ENCODE measurements at regions not wholly inside any gene's neighbourhood (a gene's known extent, or its start where the extent isn't known, plus 50 kb on each side); places are given as distances from the start of the nearest gene placed in this dataset.

DNA sequence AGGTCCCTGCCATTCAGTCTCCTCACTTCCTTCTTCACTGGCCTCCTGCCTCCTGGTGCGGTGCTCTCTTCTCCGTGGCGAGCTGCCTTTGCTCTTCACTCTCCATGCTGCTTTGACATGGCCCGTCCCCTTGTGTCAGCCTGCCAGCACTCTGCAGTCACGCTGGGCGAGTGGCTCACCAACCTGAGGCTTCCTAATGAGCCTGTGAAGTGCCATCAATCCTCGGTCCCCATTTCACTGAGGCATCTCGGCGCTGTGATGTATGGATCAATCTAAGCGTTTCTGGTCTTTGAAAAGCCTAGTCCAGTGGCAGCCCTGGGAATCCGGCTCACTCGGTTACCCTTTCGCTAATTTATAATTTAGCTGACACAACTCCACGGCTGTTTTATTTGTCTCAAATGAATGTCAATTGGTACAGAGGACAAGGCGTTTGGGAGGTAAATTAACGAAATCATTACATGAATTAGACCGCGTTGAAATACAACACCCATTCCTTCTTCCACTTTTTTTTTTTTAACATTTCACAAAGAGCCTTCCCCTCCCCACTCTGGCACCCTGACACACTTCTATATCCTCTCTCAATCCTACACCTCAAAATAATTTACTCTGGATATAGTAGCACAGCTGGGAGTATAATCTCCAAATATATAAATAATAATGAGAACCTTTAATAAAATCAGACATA is 610.7 kb downstream of the TMEM114 start:
- Histone ChIP-seq H3K27ac (ENCODE audit: low read depth in 2 of 2, low read length in 2 of 2) (no peak overlapping the region), H3K9ac (ENCODE audit: low read depth in 1 of 2, low read length in 2 of 2) (no peak overlapping the region), H3K9me3 (ENCODE audit: control insufficient read depth in 2 of 2, low read length in 2 of 2) (no peaks in the 10 kb centered on the region), H3K4me1 (ENCODE audit: control insufficient read depth in 2 of 2, insufficient read depth in 2 of 2, low read length in 2 of 2) (no peaks in the 10 kb centered on the region), H3K27me3 (ENCODE audit: control insufficient read depth in 2 of 2, insufficient read depth in 2 of 2, low read length in 2 of 2) (no peaks in the 10 kb centered on the region), H3K36me3 (ENCODE audit: control insufficient read depth in 2 of 2, insufficient read depth in 2 of 2, low read length in 2 of 2) (no peaks in the 10 kb centered on the region), H3K4me3 (ENCODE audit: low read length in 2 of 2) (no peak overlapping the region)

DNA sequence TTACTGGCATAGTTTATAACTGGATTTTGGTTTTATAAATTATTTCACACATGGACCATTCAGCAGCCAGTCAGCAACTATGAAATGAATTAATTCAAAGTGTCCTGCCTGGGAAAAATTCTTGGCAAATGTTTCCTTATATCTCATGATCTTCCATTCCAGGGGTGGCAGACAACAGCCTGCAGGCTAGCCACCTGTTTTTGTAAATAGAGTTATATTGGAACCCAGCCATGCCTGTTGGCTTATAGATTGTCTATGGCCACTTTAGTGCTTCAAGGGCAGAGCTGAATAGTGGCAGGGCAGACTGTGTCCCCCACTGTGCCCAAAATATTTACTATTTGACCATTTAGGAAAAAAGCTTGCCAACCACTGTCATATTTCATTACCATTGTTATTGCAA is 613.7 kb downstream of the TMEM114 start:
- H3K4me1 ChIP-seq (ENCODE audit: control insufficient read depth in 2 of 2, insufficient read depth in 2 of 2, low read length in 2 of 2) = no peaks in the 10 kb centered on the region
- H3K9me3 ChIP-seq (ENCODE audit: control insufficient read depth in 2 of 2, low read length in 2 of 2) = no peaks in the 10 kb centered on the region
- no peaks in the 10 kb centered on the region for H3K27me3 ChIP-seq (ENCODE audit: control insufficient read depth in 2 of 2, insufficient read depth in 2 of 2, low read length in 2 of 2)
- no peak overlapping the region for H3K9ac ChIP-seq (ENCODE audit: low read depth in 1 of 2, low read length in 2 of 2)
- no peaks in the 10 kb centered on the region for H3K36me3 ChIP-seq (ENCODE audit: control insufficient read depth in 2 of 2, insufficient read depth in 2 of 2, low read length in 2 of 2)
- no peak overlapping the region for H3K27ac ChIP-seq (ENCODE audit: low read depth in 2 of 2, low read length in 2 of 2)
- H3K4me3 ChIP-seq (ENCODE audit: low read length in 2 of 2) = no peak overlapping the region

DNA sequence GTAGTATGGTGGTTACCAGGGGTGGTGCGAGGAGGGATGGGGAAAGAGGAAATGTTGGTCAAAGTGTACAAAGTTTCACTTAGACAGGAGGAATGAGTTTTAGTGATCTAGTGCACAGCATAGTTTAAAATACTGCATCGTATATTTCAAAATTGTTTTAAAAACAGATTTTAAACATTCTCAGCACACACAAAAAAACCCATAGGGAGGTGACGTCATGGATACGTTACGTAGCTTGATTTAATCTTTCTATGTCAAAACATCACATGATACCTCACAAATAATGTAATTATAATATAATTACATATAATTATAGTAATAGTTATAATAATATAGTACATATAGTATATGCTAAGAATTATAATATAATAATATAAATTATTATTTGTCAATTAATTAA is 614.2 kb downstream of the TMEM114 start:
- no peaks in the 10 kb centered on the region for H3K4me1 ChIP-seq (ENCODE audit: control insufficient read depth in 2 of 2, insufficient read depth in 2 of 2, low read length in 2 of 2)
- no peaks in the 10 kb centered on the region for H3K36me3 ChIP-seq (ENCODE audit: control insufficient read depth in 2 of 2, insufficient read depth in 2 of 2, low read length in 2 of 2)
- H3K9me3 ChIP-seq (ENCODE audit: control insufficient read depth in 2 of 2, low read length in 2 of 2) = no peaks in the 10 kb centered on the region

DNA sequence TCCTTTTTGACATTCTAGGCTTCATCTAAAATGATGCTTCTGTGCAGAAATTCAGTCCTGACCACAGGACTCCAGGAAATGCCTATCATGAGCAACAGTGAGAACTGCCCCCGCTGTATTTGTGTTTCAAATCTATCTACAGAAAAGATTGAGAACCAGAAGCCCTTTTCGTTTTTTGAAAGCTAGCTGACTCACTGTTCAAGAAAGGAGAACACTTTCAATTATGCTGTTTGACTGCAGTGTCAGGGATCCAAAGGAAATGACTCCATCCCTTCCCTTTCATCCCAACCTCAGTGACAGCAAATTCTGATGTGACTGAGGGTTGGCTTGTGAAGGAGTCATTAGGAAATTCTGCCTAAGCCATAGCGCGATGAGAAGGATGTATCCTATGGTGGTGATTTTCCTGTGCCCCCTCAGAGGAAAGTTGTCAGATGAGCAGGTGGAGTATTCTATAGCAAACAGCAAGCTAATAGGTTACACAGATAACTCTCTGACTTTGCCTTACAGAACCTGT is 622.3 kb downstream of the TMEM114 start:
- no peak overlapping the region for H3K4me3 ChIP-seq (ENCODE audit: low read length in 2 of 2)
- H3K9me3 ChIP-seq (ENCODE audit: control insufficient read depth in 2 of 2, low read length in 2 of 2) = no peaks in the 10 kb centered on the region
- H3K36me3 ChIP-seq (ENCODE audit: control insufficient read depth in 2 of 2, insufficient read depth in 2 of 2, low read length in 2 of 2) = no peaks in the 10 kb centered on the region

More for the DNA sequence above, 614.2 kb downstream of the TMEM114 start:
- no peaks in the 10 kb centered on the region for H3K27me3 ChIP-seq (ENCODE audit: control insufficient read depth in 2 of 2, insufficient read depth in 2 of 2, low read length in 2 of 2)
- H3K4me3 ChIP-seq (ENCODE audit: low read length in 2 of 2) = no peak overlapping the region
- no peak overlapping the region for H3K27ac ChIP-seq (ENCODE audit: low read depth in 2 of 2, low read length in 2 of 2)
- H3K9ac ChIP-seq (ENCODE audit: low read depth in 1 of 2, low read length in 2 of 2) = no peak overlapping the region

DNA sequence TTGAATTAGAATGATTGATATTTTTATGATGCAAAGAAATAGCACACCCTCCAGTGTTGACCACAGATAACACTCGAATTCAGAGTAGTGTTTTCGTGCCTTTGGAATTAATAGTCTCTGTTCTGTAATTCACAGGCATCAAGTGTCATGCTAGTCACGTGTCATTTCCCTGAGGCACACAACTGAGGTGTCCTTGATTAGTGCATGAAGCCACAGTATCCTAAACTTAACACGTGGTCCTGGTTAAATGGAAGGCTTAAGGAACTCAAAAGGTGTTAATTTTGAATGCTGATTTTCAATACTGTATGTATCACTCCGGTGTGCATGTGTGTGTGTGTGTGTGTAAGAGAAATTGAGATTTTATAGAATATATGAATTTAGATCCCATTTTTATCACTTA is 625.6 kb downstream of the TMEM114 start:
- Histone ChIP-seq H3K9me3 (ENCODE audit: control insufficient read depth in 2 of 2, low read length in 2 of 2) (no peaks in the 10 kb centered on the region), H3K27me3 (ENCODE audit: control insufficient read depth in 2 of 2, insufficient read depth in 2 of 2, low read length in 2 of 2) (no peaks in the 10 kb centered on the region), H3K9ac (ENCODE audit: low read depth in 1 of 2, low read length in 2 of 2) (no peak overlapping the region), H3K27ac (ENCODE audit: low read depth in 2 of 2, low read length in 2 of 2) (no peak overlapping the region), H3K4me1 (ENCODE audit: control insufficient read depth in 2 of 2, insufficient read depth in 2 of 2, low read length in 2 of 2) (no peaks in the 10 kb centered on the region), H3K36me3 (ENCODE audit: control insufficient read depth in 2 of 2, insufficient read depth in 2 of 2, low read length in 2 of 2) (no peaks in the 10 kb centered on the region), H3K4me3 (ENCODE audit: low read length in 2 of 2) (no peak overlapping the region)

More for the DNA sequence above, 622.3 kb downstream of the TMEM114 start:
- no peaks in the 10 kb centered on the region for H3K27me3 ChIP-seq (ENCODE audit: control insufficient read depth in 2 of 2, insufficient read depth in 2 of 2, low read length in 2 of 2)
- no peak overlapping the region for H3K27ac ChIP-seq (ENCODE audit: low read depth in 2 of 2, low read length in 2 of 2)
- H3K9ac ChIP-seq (ENCODE audit: low read depth in 1 of 2, low read length in 2 of 2) = no peak overlapping the region
- no peaks in the 10 kb centered on the region for H3K4me1 ChIP-seq (ENCODE audit: control insufficient read depth in 2 of 2, insufficient read depth in 2 of 2, low read length in 2 of 2)

DNA sequence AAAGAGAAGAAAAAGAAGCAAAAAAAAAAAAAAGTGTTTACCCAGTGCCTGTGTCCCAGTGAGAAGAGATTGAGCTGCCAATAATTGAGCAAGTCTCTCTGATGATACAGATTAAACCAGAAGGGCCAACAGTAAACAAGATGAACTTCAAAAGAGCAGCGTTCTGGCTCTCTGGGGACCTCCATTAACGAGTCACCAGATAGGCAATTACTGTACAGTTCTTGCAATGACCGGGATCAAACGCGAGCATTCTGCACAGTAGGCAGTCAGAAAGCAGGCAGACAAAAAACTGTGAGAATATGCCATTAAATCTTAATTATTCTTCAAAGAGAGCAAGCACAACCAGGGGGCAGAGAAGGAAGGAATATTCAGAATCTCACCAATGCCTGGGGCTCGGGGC is 626.1 kb downstream of the TMEM114 start:
- no peak overlapping the region for H3K4me3 ChIP-seq (ENCODE audit: low read length in 2 of 2)
- no peaks in the 10 kb centered on the region for H3K27me3 ChIP-seq (ENCODE audit: control insufficient read depth in 2 of 2, insufficient read depth in 2 of 2, low read length in 2 of 2)
- H3K4me1 ChIP-seq (ENCODE audit: control insufficient read depth in 2 of 2, insufficient read depth in 2 of 2, low read length in 2 of 2) = no peaks in the 10 kb centered on the region
- no peaks in the 10 kb centered on the region for H3K9me3 ChIP-seq (ENCODE audit: control insufficient read depth in 2 of 2, low read length in 2 of 2)
- H3K36me3 ChIP-seq (ENCODE audit: control insufficient read depth in 2 of 2, insufficient read depth in 2 of 2, low read length in 2 of 2) = no peaks in the 10 kb centered on the region
- no peak overlapping the region for H3K9ac ChIP-seq (ENCODE audit: low read depth in 1 of 2, low read length in 2 of 2)
- no peak overlapping the region for H3K27ac ChIP-seq (ENCODE audit: low read depth in 2 of 2, low read length in 2 of 2)

DNA sequence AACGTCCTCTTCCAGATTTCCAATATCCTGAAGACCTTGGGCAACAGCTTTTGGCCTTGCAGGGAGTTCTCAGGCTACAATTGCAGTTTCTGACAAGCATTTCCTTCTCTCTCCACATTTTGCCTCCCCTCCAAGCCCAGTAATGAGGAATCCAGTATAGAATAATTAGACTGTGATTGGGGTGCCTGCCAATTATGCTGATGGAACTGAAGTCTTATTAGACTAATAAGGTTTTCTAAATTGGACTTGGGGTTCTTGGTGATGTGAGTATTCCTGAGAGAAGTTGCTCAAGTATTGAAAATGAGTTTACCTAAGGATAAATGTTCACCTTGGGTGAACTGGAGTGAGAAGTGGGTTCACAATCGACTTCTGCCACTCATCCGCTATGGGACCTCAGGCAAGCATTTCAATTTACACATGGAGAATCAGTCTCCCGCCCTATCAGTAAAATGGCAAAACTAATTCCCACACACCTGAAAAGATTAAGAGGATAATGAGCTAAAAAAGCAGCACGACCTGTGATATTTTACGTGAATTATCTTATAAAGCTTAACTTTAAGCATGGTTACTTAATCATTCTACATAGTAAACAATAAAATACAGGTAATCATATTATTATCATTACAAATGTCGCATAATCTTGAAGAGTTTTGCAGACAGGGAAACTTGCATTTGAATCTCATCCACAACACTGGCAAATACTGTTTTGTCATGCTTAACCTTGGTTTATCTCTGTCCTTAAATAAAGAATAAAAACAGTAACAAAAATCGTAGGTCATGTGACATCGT is 628.0 kb downstream of the TMEM114 start:
- H3K36me3 ChIP-seq (ENCODE audit: control insufficient read depth in 2 of 2, insufficient read depth in 2 of 2, low read length in 2 of 2) = no peaks in the 10 kb centered on the region
- no peak overlapping the region for H3K27ac ChIP-seq (ENCODE audit: low read depth in 2 of 2, low read length in 2 of 2)
- H3K4me3 ChIP-seq (ENCODE audit: low read length in 2 of 2) = no peak overlapping the region
- H3K9ac ChIP-seq (ENCODE audit: low read depth in 1 of 2, low read length in 2 of 2) = no peak overlapping the region
- no peaks in the 10 kb centered on the region for H3K4me1 ChIP-seq (ENCODE audit: control insufficient read depth in 2 of 2, insufficient read depth in 2 of 2, low read length in 2 of 2)
- no peaks in the 10 kb centered on the region for H3K9me3 ChIP-seq (ENCODE audit: control insufficient read depth in 2 of 2, low read length in 2 of 2)
- H3K27me3 ChIP-seq (ENCODE audit: control insufficient read depth in 2 of 2, insufficient read depth in 2 of 2, low read length in 2 of 2) = no peaks in the 10 kb centered on the region

DNA sequence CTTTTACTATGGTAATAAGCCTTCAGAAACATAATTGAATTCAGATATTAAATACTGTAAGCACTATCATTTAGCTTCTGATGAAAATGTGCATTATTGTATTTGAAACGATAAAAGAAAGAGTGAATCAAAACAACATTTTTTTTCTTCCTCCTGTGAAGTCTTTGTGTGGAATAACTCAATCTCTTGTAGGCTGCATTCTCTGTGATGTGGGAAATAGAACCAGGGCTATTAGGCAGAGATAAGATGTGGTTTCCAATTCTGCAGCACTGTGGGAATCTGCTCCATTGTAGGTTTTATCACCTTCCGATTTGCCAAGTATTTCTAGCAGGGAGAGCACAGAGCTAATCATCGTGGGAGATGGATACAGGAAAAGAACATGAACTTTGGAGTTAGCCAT is 624.5 kb downstream of the RBFOX1 start:
- Histone ChIP-seq H3K36me3 (ENCODE audit: control insufficient read depth in 2 of 2, insufficient read depth in 2 of 2, low read length in 2 of 2) (no peaks in the 10 kb centered on the region), H3K9ac (ENCODE audit: low read depth in 1 of 2, low read length in 2 of 2) (no peak overlapping the region), H3K27me3 (ENCODE audit: control insufficient read depth in 2 of 2, insufficient read depth in 2 of 2, low read length in 2 of 2) (no peaks in the 10 kb centered on the region), H3K9me3 (ENCODE audit: control insufficient read depth in 2 of 2, low read length in 2 of 2) (no peaks in the 10 kb centered on the region), H3K27ac (ENCODE audit: low read depth in 2 of 2, low read length in 2 of 2) (no peak overlapping the region), H3K4me1 (ENCODE audit: control insufficient read depth in 2 of 2, insufficient read depth in 2 of 2, low read length in 2 of 2) (no peaks in the 10 kb centered on the region), H3K4me3 (ENCODE audit: low read length in 2 of 2) (no peak overlapping the region)

DNA sequence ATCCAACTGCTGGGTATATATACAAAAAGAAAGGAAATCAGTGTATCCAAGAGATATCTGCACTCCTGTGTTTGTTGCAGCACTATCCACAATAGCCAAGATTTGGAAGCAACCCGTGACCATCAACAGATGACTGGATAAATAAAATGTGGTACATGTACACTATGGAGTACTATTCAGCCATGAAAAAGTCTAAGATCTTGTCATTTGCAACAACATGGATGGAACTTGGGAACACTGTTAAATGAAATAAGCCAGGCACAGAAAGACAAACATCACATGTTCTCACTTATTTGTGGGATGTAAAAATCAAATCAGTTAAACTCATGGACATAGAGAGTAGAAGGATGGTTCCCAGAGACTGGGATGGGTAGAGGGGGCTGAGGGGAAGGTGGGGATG is 620.7 kb downstream of the RBFOX1 start:
- H3K4me1 ChIP-seq (ENCODE audit: control insufficient read depth in 2 of 2, insufficient read depth in 2 of 2, low read length in 2 of 2) = no peaks in the 10 kb centered on the region
- H3K9ac ChIP-seq (ENCODE audit: low read depth in 1 of 2, low read length in 2 of 2) = no peak overlapping the region
- no peaks in the 10 kb centered on the region for H3K27me3 ChIP-seq (ENCODE audit: control insufficient read depth in 2 of 2, insufficient read depth in 2 of 2, low read length in 2 of 2)

DNA sequence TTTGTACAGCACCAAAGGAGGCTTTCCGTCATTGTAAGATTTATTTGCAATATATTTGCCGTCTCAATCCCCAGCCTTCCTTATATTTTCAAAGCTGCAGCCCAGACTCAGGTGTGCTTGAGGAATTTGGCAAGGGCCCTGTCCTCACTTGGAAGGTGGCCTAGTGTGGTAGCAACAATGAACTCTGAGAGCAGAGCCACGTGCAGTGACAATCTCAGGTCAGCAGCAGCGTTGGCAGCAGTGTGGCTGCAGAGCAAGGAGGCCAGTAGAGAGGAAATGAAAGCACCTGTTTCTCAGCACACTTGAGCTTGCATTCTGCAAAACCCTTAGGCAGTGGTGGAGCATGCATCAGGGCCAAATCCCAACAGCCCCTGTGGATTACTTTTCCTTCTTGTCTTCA is 613.5 kb downstream of the RBFOX1 start:
- Histone ChIP-seq H3K9ac (ENCODE audit: low read depth in 1 of 2, low read length in 2 of 2) (no peak overlapping the region), H3K4me3 (ENCODE audit: low read length in 2 of 2) (no peak overlapping the region), H3K36me3 (ENCODE audit: control insufficient read depth in 2 of 2, insufficient read depth in 2 of 2, low read length in 2 of 2) (no peaks in the 10 kb centered on the region), H3K9me3 (ENCODE audit: control insufficient read depth in 2 of 2, low read length in 2 of 2) (no peaks in the 10 kb centered on the region), H3K27me3 (ENCODE audit: control insufficient read depth in 2 of 2, insufficient read depth in 2 of 2, low read length in 2 of 2) (no peaks in the 10 kb centered on the region), H3K27ac (ENCODE audit: low read depth in 2 of 2, low read length in 2 of 2) (no peak overlapping the region), H3K4me1 (ENCODE audit: control insufficient read depth in 2 of 2, insufficient read depth in 2 of 2, low read length in 2 of 2) (no peaks in the 10 kb centered on the region)

More for the DNA sequence above, 620.7 kb downstream of the RBFOX1 start:
- no peaks in the 10 kb centered on the region for H3K36me3 ChIP-seq (ENCODE audit: control insufficient read depth in 2 of 2, insufficient read depth in 2 of 2, low read length in 2 of 2)
- H3K27ac ChIP-seq (ENCODE audit: low read depth in 2 of 2, low read length in 2 of 2) = no peak overlapping the region
- no peaks in the 10 kb centered on the region for H3K9me3 ChIP-seq (ENCODE audit: control insufficient read depth in 2 of 2, low read length in 2 of 2)
- no peak overlapping the region for H3K4me3 ChIP-seq (ENCODE audit: low read length in 2 of 2)
